NT2/D1 (cell line): ENCODE measurements at regions not wholly inside any gene's neighbourhood (a gene's known extent, or its start where the extent isn't known, plus 50 kb on each side); places are given as distances from the start of the nearest gene placed in this dataset.
A peak's percentile ranks its signal among the peaks of the same experiment; 100 is the strongest.
"Not testable (repeated sequence)": the region's sequence is repeated elsewhere in the genome, so short reads cannot be mapped to it uniquely, and the experiment has no call there.

Experiments used
- DNase-seq: peaks from one replicate; pipeline ENCODE4 v3.0.0-alpha.2; 2011; ENCODE audit warnings: low read depth, low spot score
- H3K27me3 ChIP-seq: 2 replicates; pipeline ENCODE4 v1.6.0; 2011; ENCODE audit warnings: mild to moderate bottlenecking; ENCODE audit not compliant: insufficient read length, insufficient read depth
- H3K36me3 ChIP-seq: 2 replicates; pipeline ENCODE4 v1.6.1; 2011; ENCODE audit warnings: mild to moderate bottlenecking, low read length, mixed read lengths; ENCODE audit not compliant: insufficient read depth, insufficient read length
- H3K4me1 ChIP-seq: 2 replicates; pipeline ENCODE4 v1.5.1; 2011; ENCODE audit not compliant: insufficient read depth, insufficient read length
- H3K4me3 ChIP-seq: 2 replicates; pipeline ENCODE4 v1.5.1; 2011; ENCODE audit warnings: low read depth; ENCODE audit not compliant: insufficient read length
- H3K9ac ChIP-seq: 2 replicates; pipeline ENCODE4 v1.6.0; 2011; ENCODE audit warnings: low read depth; ENCODE audit not compliant: insufficient read length
- H3K9me3 ChIP-seq: 2 replicates; pipeline ENCODE4 v1.5.1; 2011; ENCODE audit warnings: mild to moderate bottlenecking, low read length; ENCODE audit not compliant: insufficient read depth
- SUZ12 ChIP-seq: IDR thresholded peaks from 2 replicates; pipeline ENCODE4 v1.6.1; 2011; ENCODE audit not compliant: insufficient read length, insufficient read depth; ENCODE audit errors: extremely low read depth
- YY1 ChIP-seq: IDR thresholded peaks from 2 replicates; pipeline ENCODE4 v1.6.1; 2011; ENCODE audit not compliant: insufficient read length, insufficient read depth
- ZNF274 ChIP-seq: IDR thresholded peaks from 2 replicates; pipeline ENCODE4 v1.6.1; 2011; ENCODE audit warnings: mild to moderate bottlenecking, low read depth, low read length

DNA sequence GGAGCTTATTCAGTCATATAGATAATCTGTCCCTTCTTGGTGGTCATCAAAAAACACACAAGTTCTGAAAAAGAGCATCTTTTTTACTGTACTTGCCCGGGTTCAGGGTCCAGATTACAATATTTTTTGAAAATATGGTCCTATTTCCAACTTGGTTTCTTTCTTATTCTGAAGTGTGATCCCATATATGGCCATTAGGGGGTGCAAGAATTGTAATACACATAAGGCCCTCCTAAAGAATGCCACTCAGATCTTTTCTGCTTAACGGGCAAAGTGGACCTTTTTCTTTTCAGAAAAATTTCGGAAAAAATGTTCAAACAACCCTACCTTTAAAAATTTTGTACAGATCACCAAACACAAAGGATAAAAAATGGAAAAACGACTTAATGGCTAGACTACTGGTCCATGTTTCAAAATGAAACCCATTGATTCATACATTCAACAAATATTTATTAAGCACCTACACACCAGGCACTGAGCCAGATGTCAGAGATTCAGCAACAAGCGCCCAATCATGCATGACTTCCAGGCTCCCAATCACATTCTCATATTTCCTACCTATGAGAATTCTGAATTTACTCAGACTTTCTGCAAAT is 102.0 kb upstream of the MYRIP start:
- Histone ChIP-seq H3K9ac (no peak overlapping the region), H3K9me3 (no peaks in the 10 kb centered on the region), H3K36me3 (no peaks in the 10 kb centered on the region), H3K4me1 (no peaks in the 10 kb centered on the region), H3K27me3 (no peaks in the 10 kb centered on the region), H3K4me3 (no peak overlapping the region)
- TF ChIP-seq ZNF274, result no peak
- no peak for TF ChIP-seq SUZ12
- TF ChIP-seq YY1, result no peak
- peak; percentile 25 for DNase-seq

GRCh38 chr3:39712413-39713048 is 96.9 kb upstream of the MYRIP start:
- H3K4me1 ChIP-seq, result no peaks in the 10 kb centered on the region
- H3K27me3 ChIP-seq, result no peaks in the 10 kb centered on the region
- H3K36me3 ChIP-seq, result no peaks in the 10 kb centered on the region
- no peak overlapping the region for H3K9ac ChIP-seq
- no peak for DNase-seq
- no peak overlapping the region for H3K4me3 ChIP-seq
- no peaks in the 10 kb centered on the region for H3K9me3 ChIP-seq
- TF ChIP-seq ZNF274, result no peak

DNA sequence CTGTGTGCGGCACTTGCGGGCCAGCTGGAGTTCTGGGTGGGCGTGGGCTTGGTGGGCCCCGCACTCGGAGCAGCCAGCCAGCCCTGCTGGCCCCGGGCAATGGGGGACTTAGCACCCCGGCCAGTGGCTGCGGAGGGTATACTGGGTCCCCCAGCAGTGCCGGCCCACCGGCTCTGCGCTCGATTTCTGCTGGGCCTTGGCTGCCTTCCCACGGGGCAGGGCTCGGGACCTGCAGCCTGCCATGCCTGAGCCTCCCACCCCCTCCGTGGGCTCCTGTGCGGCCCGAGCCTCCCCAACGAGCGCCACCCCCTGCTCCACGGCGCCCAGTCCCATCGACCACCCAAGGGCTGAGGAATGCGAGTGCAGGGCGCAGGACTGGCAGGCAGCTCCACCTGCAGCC is 96.1 kb upstream of the MYRIP start:
- H3K9me3 ChIP-seq, DNase-seq, H3K36me3 ChIP-seq: not testable (repeated sequence)

GRCh38 chr3:39716849-39717248 is 92.6 kb upstream of the MYRIP start:
- Histone ChIP-seq H3K27me3 (no peaks in the 10 kb centered on the region), H3K36me3 (no peaks in the 10 kb centered on the region), H3K4me1 (peaks cover 3% of the 10 kb centered on the region), H3K4me3 (no peak overlapping the region), H3K9me3 (no peaks in the 10 kb centered on the region), H3K9ac (no peak overlapping the region)
- TF ChIP-seq SUZ12 (no peak), ZNF274 (no peak), YY1 (no peak)
- no peak for DNase-seq

More for the DNA sequence above, 96.1 kb upstream of the MYRIP start:
- H3K9ac ChIP-seq, H3K27me3 ChIP-seq, H3K4me3 ChIP-seq, H3K4me1 ChIP-seq: not testable (repeated sequence)

DNA sequence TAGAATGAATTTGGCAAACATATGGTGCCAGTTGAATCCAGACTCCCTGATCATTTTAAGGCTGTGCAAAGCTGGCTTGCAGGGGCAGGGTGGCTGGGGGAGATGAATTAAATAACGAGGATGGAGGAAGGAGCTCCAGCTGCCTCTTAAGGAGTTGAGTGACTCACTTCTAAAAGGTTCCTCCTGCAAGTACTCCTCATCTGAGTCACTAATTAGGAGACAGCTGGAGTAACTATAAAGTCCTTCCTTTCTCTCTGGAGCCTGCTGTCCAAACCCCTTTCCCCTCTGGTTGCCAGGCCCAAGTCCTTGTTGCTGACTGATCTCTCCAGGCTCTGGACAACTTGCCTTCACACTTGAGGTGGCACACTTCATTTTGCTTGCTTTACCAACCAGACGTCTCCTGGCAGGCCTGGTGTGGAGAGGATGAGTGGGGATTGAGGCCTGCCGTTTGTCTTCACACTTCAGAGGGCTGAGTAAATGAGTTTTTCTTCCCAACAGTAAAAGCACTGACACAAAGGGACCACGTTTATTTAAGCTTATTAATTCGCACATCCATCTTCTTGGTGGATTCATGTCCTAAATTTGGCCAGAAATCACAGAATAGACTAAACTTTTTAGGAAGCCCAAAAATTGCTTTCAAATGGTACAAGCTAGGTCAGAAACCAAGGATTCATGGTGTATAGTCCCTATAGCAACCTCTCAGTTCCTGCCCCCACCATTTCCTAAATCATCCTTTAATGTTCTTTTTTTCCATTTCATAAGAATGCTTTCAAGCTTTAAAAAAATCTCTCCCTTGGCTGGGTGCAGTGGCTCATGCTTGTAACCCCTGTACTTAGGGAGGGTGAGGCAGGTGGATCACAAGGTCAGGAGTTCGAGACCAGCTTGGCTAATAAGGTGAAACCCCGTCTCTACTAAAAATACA is 90.5 kb upstream of the MYRIP start:
- Histone ChIP-seq H3K36me3 (no peaks in the 10 kb centered on the region), H3K9ac (no peak overlapping the region), H3K27me3 (no peaks in the 10 kb centered on the region), H3K9me3 (no peaks in the 10 kb centered on the region), H3K4me1 (peaks cover 3% of the 10 kb centered on the region), H3K4me3 (no peak overlapping the region)
- no peak for DNase-seq
- no peak for TF ChIP-seq YY1
- TF ChIP-seq ZNF274, result no peak
- TF ChIP-seq SUZ12, result no peak

DNA sequence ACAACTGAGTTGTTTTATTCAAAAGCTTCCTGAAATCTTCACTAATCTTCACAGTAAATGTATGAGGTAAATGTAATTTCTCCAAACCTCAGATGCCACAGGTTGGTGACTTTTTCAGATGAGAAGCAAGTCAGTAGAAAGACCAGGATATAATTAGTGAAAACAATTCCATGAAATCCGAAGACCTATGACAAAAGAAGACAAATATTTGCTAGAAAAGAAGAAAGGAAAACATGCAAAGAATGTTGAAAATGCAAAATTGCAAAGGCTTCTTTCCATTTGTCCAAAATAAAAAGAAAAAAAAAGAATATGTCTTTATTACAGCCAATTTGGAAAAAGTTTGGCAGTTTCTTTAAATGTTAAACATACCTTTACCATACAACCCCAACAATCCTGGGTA is 88.3 kb upstream of the MYRIP start:
- DNase-seq, result no peak
- no peaks in the 10 kb centered on the region for H3K9me3 ChIP-seq
- TF ChIP-seq YY1 (no peak), ZNF274 (no peak), SUZ12 (no peak)

DNA sequence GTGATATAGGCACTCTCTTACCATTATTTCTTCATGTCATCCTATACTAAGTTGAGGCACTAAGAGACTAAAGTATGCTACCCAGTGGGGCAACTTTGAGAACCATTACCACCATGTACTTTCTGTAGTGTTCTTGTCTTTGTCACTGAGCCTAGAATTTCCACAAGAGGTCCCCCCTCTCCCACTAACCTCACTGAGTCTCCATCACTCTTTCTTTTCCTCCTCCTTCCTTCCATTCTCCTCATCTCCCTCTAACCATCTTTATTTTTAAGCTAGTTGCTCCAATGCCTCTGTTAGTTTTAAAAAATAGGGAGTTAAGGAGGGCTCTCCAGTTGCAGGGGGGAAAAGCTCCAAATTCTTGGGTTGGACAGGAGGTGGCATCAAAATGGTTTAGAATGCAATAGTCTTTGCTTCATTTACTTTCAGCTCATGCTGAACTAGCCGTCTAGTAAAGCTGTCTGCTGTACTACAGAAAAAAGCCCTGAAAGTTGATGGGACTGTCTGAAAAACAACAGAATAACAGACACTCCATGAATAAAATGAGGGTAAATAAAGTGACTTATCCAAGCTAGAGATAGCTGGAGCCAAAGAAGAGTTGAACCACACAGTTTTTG is 85.1 kb upstream of the MYRIP start:
- DNase-seq, result peak; percentile 3
- TF ChIP-seq SUZ12 (no peak), YY1 (no peak), ZNF274 (no peak)

More for the DNA sequence above, 88.3 kb upstream of the MYRIP start:
- H3K27me3 ChIP-seq, result no peaks in the 10 kb centered on the region
- H3K36me3 ChIP-seq, result no peaks in the 10 kb centered on the region
- H3K9ac ChIP-seq, result no peak overlapping the region
- no peak overlapping the region for H3K4me3 ChIP-seq
- peaks cover 3% of the 10 kb centered on the region for H3K4me1 ChIP-seq

More for the DNA sequence above, 85.1 kb upstream of the MYRIP start:
- no peaks in the 10 kb centered on the region for H3K4me1 ChIP-seq
- H3K4me3 ChIP-seq, result no peak overlapping the region
- H3K9ac ChIP-seq, result no peak overlapping the region
- H3K27me3 ChIP-seq, result no peaks in the 10 kb centered on the region
- no peaks in the 10 kb centered on the region for H3K9me3 ChIP-seq
- H3K36me3 ChIP-seq, result no peaks in the 10 kb centered on the region
